ENCODE measurements at regions not wholly inside any gene's neighbourhood (a gene's known extent, or its start where the extent isn't known, plus 50 kb on each side); places are given as distances from the start of the nearest gene placed in this dataset.

GRCh38 chr16:54355251-54355650, 68.7 kb upstream of the IRX3 start:
- Histone ChIP-seq H3K9me3 (ENCODE audit: control insufficient read depth, insufficient read depth, low read depth, low read length) (peaks cover 7% of the 10 kb centered on the region; the same call in 1 of the 2 replicates), H3K4me3 (ENCODE audit: low read depth, low read length) (no peak overlapping the region), H3K27ac (ENCODE audit: low read depth, low read length) (no peak overlapping the region), H3K9ac (ENCODE audit: low read length) (no peak overlapping the region), H3K4me1 (ENCODE audit: control insufficient read depth, insufficient read depth, low read length) (peaks cover 7% of the 10 kb centered on the region), H3K27me3 (ENCODE audit: control insufficient read depth, insufficient read depth, low read length) (peaks cover 5% of the 10 kb centered on the region; the same call in 1 of the 2 replicates), H3K36me3 (ENCODE audit: control insufficient read depth, insufficient read depth, low read length) (no peaks in the 10 kb centered on the region)

GRCh38 chr16:54353097-54353496, 66.5 kb upstream of the IRX3 start:
- Histone ChIP-seq H3K36me3 (ENCODE audit: control insufficient read depth, insufficient read depth, low read length) (no peaks in the 10 kb centered on the region), H3K27me3 (ENCODE audit: control insufficient read depth, insufficient read depth, low read length) (peaks cover 5% of the 10 kb centered on the region; the same call in 1 of the 2 replicates), H3K27ac (ENCODE audit: low read depth, low read length) (no peak overlapping the region), H3K4me1 (ENCODE audit: control insufficient read depth, insufficient read depth, low read length) (no peaks in the 10 kb centered on the region), H3K9ac (ENCODE audit: low read length) (no peak overlapping the region), H3K4me3 (ENCODE audit: low read depth, low read length) (no peak overlapping the region), H3K9me3 (ENCODE audit: control insufficient read depth, insufficient read depth, low read depth, low read length) (peaks cover 13% of the 10 kb centered on the region; the same call in 1 of the 2 replicates)

GRCh38 chr16:54351171-54351570, 64.6 kb upstream of the IRX3 start:
- no peak overlapping the region for H3K27ac ChIP-seq (ENCODE audit: low read depth, low read length)
- no peaks in the 10 kb centered on the region for H3K36me3 ChIP-seq (ENCODE audit: control insufficient read depth, insufficient read depth, low read length)
- H3K9me3 ChIP-seq (ENCODE audit: control insufficient read depth, insufficient read depth, low read depth, low read length), result peaks cover 13% of the 10 kb centered on the region; the same call in 1 of the 2 replicates
- H3K9ac ChIP-seq (ENCODE audit: low read length), result no peak overlapping the region
- peaks cover 5% of the 10 kb centered on the region; the same call in 1 of the 2 replicates for H3K27me3 ChIP-seq (ENCODE audit: control insufficient read depth, insufficient read depth, low read length)
- H3K4me1 ChIP-seq (ENCODE audit: control insufficient read depth, insufficient read depth, low read length), result no peaks in the 10 kb centered on the region
- no peak overlapping the region for H3K4me3 ChIP-seq (ENCODE audit: low read depth, low read length)

- peaks cover 6% of the 10 kb centered on the region; the same call in 1 of the 2 replicates for H3K9me3 ChIP-seq (ENCODE audit: control insufficient read depth, insufficient read depth, low read depth, low read length)
Observed at GRCh38 chr16:54347961-54348360, 61.4 kb upstream of the IRX3 start.

GRCh38 chr16:54346041-54346440, 59.5 kb upstream of the IRX3 start:
- Histone ChIP-seq H3K9ac (ENCODE audit: low read length) (no peak overlapping the region), H3K4me3 (ENCODE audit: low read depth, low read length) (no peak overlapping the region), H3K9me3 (ENCODE audit: control insufficient read depth, insufficient read depth, low read depth, low read length) (peaks cover 6% of the 10 kb centered on the region; the same call in 1 of the 2 replicates), H3K4me1 (ENCODE audit: control insufficient read depth, insufficient read depth, low read length) (peaks cover 23% of the 10 kb centered on the region), H3K27me3 (ENCODE audit: control insufficient read depth, insufficient read depth, low read length) (peaks cover 27% of the 10 kb centered on the region; the same call in 1 of the 2 replicates), H3K27ac (ENCODE audit: low read depth, low read length) (no peak overlapping the region), H3K36me3 (ENCODE audit: control insufficient read depth, insufficient read depth, low read length) (no peaks in the 10 kb centered on the region)

More at GRCh38 chr16:54347961-54348360, 61.4 kb upstream of the IRX3 start:
- Histone ChIP-seq H3K27ac (ENCODE audit: low read depth, low read length) (no peak overlapping the region), H3K27me3 (ENCODE audit: control insufficient read depth, insufficient read depth, low read length) (peaks cover 18% of the 10 kb centered on the region; the same call in 1 of the 2 replicates), H3K36me3 (ENCODE audit: control insufficient read depth, insufficient read depth, low read length) (no peaks in the 10 kb centered on the region), H3K4me3 (ENCODE audit: low read depth, low read length) (no peak overlapping the region), H3K9ac (ENCODE audit: low read length) (no peak overlapping the region), H3K4me1 (ENCODE audit: control insufficient read depth, insufficient read depth, low read length) (peaks cover 4% of the 10 kb centered on the region; the same call in 1 of the 2 replicates)

GRCh38 chr16:54344646-54345630, 58.4 kb upstream of the IRX3 start:
- H3K9me3 ChIP-seq (ENCODE audit: control insufficient read depth, insufficient read depth, low read depth, low read length), result peaks cover 5% of the 10 kb centered on the region; the same call in 1 of the 2 replicates
- H3K4me3 ChIP-seq (ENCODE audit: low read depth, low read length), result no peak overlapping the region
- H3K4me1 ChIP-seq (ENCODE audit: control insufficient read depth, insufficient read depth, low read length), result peaks cover 34% of the 10 kb centered on the region
- H3K9ac ChIP-seq (ENCODE audit: low read length), result no peak overlapping the region
- H3K27me3 ChIP-seq (ENCODE audit: control insufficient read depth, insufficient read depth, low read length), result peaks cover 34% of the 10 kb centered on the region; the same call in 1 of the 2 replicates
- H3K36me3 ChIP-seq (ENCODE audit: control insufficient read depth, insufficient read depth, low read length), result no peaks in the 10 kb centered on the region
- no peak overlapping the region for H3K27ac ChIP-seq (ENCODE audit: low read depth, low read length)

- H3K9me3 ChIP-seq (ENCODE audit: control insufficient read depth, insufficient read depth, low read depth, low read length), result no peaks in the 10 kb centered on the region
- H3K27me3 ChIP-seq (ENCODE audit: control insufficient read depth, insufficient read depth, low read length), result peaks cover 42% of the 10 kb centered on the region; the same call in 1 of the 2 replicates
- no peaks in the 10 kb centered on the region for H3K36me3 ChIP-seq (ENCODE audit: control insufficient read depth, insufficient read depth, low read length)
- no peak overlapping the region for H3K4me3 ChIP-seq (ENCODE audit: low read depth, low read length)
- H3K9ac ChIP-seq (ENCODE audit: low read length), result no peak overlapping the region
- peaks cover 37% of the 10 kb centered on the region for H3K4me1 ChIP-seq (ENCODE audit: control insufficient read depth, insufficient read depth, low read length)
- H3K27ac ChIP-seq (ENCODE audit: low read depth, low read length), result no peak overlapping the region
Observed at GRCh38 chr16:54342966-54343365, 56.4 kb upstream of the IRX3 start.

GRCh38 chr16:54341892-54342776, 55.5 kb upstream of the IRX3 start:
- H3K4me3 ChIP-seq (ENCODE audit: low read depth, low read length), result no peak overlapping the region
- no peaks in the 10 kb centered on the region for H3K9me3 ChIP-seq (ENCODE audit: control insufficient read depth, insufficient read depth, low read depth, low read length)
- peaks cover 46% of the 10 kb centered on the region; the same call in 1 of the 2 replicates for H3K27me3 ChIP-seq (ENCODE audit: control insufficient read depth, insufficient read depth, low read length)
- no peaks in the 10 kb centered on the region for H3K36me3 ChIP-seq (ENCODE audit: control insufficient read depth, insufficient read depth, low read length)
- peaks cover 37% of the 10 kb centered on the region for H3K4me1 ChIP-seq (ENCODE audit: control insufficient read depth, insufficient read depth, low read length)
- no peak overlapping the region for H3K27ac ChIP-seq (ENCODE audit: low read depth, low read length)
- H3K9ac ChIP-seq (ENCODE audit: low read length), result no peak overlapping the region

- peaks cover 46% of the 10 kb centered on the region for H3K4me1 ChIP-seq (ENCODE audit: control insufficient read depth, insufficient read depth, low read length)
- H3K27me3 ChIP-seq (ENCODE audit: control insufficient read depth, insufficient read depth, low read length), result peaks cover 56% of the 10 kb centered on the region; the same call in 1 of the 2 replicates
- H3K27ac ChIP-seq (ENCODE audit: low read depth, low read length), result no peak overlapping the region
- H3K36me3 ChIP-seq (ENCODE audit: control insufficient read depth, insufficient read depth, low read length), result no peaks in the 10 kb centered on the region
- H3K9me3 ChIP-seq (ENCODE audit: control insufficient read depth, insufficient read depth, low read depth, low read length), result no peaks in the 10 kb centered on the region
- H3K9ac ChIP-seq (ENCODE audit: low read length), result no peak overlapping the region
- no peak overlapping the region for H3K4me3 ChIP-seq (ENCODE audit: low read depth, low read length)
Observed at GRCh38 chr16:54340531-54340930, 53.9 kb upstream of the IRX3 start.

GRCh38 chr16:54336631-54337204, 50.1 kb upstream of the IRX3 start:
- H3K27ac ChIP-seq (ENCODE audit: low read depth, low read length), result no peak overlapping the region
- H3K27me3 ChIP-seq (ENCODE audit: control insufficient read depth, insufficient read depth, low read length), result peaks cover 39% of the 10 kb centered on the region; the same call in 1 of the 2 replicates
- H3K4me1 ChIP-seq (ENCODE audit: control insufficient read depth, insufficient read depth, low read length), result peaks cover 34% of the 10 kb centered on the region
- H3K9ac ChIP-seq (ENCODE audit: low read length), result no peak overlapping the region
- no peak overlapping the region for H3K4me3 ChIP-seq (ENCODE audit: low read depth, low read length)
- H3K9me3 ChIP-seq (ENCODE audit: control insufficient read depth, insufficient read depth, low read depth, low read length), result no peaks in the 10 kb centered on the region
- no peaks in the 10 kb centered on the region for H3K36me3 ChIP-seq (ENCODE audit: control insufficient read depth, insufficient read depth, low read length)

All from HUES6 (cell line).